NCI-H82 treated with DMSO at 0.1 percent for 48 hours (cell line): ENCODE measurements at regions not wholly inside any gene's neighbourhood (a gene's known extent, or its start where the extent isn't known, plus 50 kb on each side); places are given as distances from the start of the nearest gene placed in this dataset.

Experiments
- DNase-seq: peaks from one replicate; lab custom pipeline; 2025; ENCODE audit not compliant: unreplicated experiment; lab: John Stamatoyannopoulos, UW

GRCh38 chr5:2696156-2696807 lies 55.2 kb downstream of the IRX2 start:
- no peak for DNase-seq

- DNase-seq: no peak
Observed at GRCh38 chr5:2695200-2695891, 56.1 kb downstream of the IRX2 start.

GRCh38 chr5:2691530-2691929 lies 59.9 kb downstream of the IRX2 start:
- no peak for DNase-seq

GRCh38 chr5:2690293-2690692 lies 61.2 kb downstream of the IRX2 start:
- DNase-seq: no peak

- DNase-seq: no peak
Observed at GRCh38 chr5:2688586-2688985, 62.9 kb downstream of the IRX2 start.

GRCh38 chr5:2687746-2688145 lies 63.7 kb downstream of the IRX2 start:
- no peak for DNase-seq

- DNase-seq: no peak
Observed at GRCh38 chr5:2686321-2687124, 65.0 kb downstream of the IRX2 start.

- no peak for DNase-seq
Observed at GRCh38 chr5:2685651-2686272, 65.7 kb downstream of the IRX2 start.

- no peak for DNase-seq
Observed at GRCh38 chr5:2684606-2685005, 66.9 kb downstream of the IRX2 start.

GRCh38 chr5:2683720-2684119 lies 67.8 kb downstream of the IRX2 start:
- no peak for DNase-seq

GRCh38 chr5:2681476-2681875 lies 70.0 kb downstream of the IRX2 start:
- no peak for DNase-seq

GRCh38 chr5:2680979-2681378 lies 70.5 kb downstream of the IRX2 start:
- DNase-seq: no peak

GRCh38 chr5:2677689-2678088 lies 73.8 kb downstream of the IRX2 start:
- DNase-seq: no peak

- DNase-seq: no peak
Observed at GRCh38 chr5:2675548-2675947, 75.9 kb downstream of the IRX2 start.

GRCh38 chr5:2674456-2674855 lies 77.0 kb downstream of the IRX2 start:
- no peak for DNase-seq

- DNase-seq: no peak
Observed at GRCh38 chr5:2670940-2671339, 80.5 kb downstream of the IRX2 start.

GRCh38 chr5:2669913-2670312 lies 81.6 kb downstream of the IRX2 start:
- DNase-seq: no peak

GRCh38 chr5:2669259-2669658 lies 82.2 kb downstream of the IRX2 start:
- no peak for DNase-seq

- no peak for DNase-seq
Observed at GRCh38 chr5:2666081-2666480, 85.4 kb downstream of the IRX2 start.

GRCh38 chr5:2663489-2663888 lies 88.0 kb downstream of the IRX2 start:
- no peak for DNase-seq

- DNase-seq: no peak
Observed at GRCh38 chr5:2660315-2660714, 91.2 kb downstream of the IRX2 start.
